ENCODE measurements at regions not wholly inside any gene's neighbourhood (a gene's known extent, or its start where the extent isn't known, plus 50 kb on each side); places are given as distances from the start of the nearest gene placed in this dataset.
"Not testable (repeated sequence)": the region's sequence is repeated elsewhere in the genome, so short reads cannot be mapped to it uniquely, and the experiment has no call there.

DNA sequence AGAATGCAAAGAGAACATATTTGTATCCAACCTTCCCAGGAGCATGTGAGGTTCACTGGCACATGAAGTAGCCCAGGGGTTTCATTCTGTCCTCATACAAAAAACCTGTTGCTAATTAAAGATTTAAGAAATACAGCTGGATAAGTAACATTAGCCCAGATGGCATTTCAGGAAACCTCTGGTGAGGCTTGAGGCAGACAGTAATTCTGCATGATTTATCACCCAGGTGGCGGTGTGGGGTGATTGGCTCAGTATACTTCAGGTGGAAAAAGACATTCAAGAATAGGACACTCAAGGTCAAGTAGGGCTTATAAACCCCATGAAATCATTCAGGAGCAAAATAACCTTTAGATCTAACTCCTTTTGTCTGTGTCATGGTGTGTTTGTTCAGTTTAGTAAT, 237.4 kb downstream of the RNF144A start:
- no peak for DNase-seq

DNA sequence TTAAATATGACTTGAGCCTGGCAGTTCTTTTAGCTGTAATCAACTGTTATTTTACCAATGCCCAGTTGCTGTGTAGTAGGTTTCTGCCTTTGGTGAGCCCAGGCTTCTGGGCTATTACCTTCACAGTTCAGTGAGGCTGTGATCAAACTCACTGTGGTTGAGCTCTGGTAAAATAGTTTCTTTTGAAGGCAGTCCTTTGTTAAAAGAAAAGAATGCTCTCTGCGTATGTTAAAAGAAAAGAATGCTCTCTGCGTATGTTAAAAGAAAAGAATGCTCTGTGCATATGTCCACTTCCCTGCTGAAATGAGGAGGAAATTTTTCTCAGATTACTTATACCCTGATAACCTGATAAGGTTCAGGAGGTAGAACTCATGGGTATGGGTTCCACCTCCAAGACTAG, 244.3 kb downstream of the RNF144A start:
- no peak for DNase-seq

DNA sequence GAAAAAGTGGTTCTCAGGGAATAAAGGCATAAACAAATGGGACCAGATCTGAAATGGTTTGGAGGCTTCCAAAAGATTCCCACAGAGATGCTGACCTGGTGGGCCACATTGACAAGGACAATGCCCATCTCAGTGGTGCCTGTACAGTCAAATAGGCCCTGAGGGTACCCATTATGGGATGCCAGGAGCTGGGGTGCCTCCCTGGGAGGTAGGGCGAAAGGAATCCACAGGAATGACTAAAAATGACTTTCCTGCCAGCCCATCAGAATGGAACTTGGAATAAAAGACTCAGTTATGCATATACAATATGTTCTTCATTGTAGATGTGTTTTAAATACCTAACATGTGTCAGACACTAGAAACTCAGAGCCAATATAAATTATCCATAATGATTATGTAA, 248.5 kb downstream of the RNF144A start:
- DNase-seq = no peak

DNA sequence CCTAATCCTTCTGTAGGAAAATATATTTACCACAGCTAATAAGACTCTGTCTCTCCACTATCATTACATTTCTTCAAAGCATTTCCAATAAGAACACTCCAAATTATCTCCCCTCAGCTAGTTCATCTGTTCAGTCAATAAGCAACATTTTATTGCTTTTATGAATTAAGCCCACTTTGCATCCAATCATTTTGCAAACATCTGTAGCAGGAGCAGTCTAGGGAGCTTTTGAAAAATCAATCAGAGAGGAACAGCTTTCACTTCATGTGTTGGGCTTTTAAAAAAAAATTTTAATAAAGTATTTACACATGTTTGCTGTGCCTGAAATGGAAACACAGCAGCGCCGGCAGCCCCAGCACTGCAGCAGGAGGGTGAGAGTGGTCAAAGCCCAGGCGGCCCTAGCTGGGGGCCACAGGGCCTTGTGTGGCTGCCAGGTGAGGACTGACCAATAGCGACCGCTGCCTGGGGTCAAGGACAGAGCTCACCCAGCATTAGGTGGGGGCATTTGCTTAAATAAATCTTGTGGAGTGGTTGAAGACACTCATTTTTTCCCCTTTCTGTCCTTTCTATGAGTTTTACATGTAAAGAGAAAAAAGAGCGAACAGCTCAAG, 250.7 kb downstream of the RNF144A start:
- DNase-seq = no peak

DNA sequence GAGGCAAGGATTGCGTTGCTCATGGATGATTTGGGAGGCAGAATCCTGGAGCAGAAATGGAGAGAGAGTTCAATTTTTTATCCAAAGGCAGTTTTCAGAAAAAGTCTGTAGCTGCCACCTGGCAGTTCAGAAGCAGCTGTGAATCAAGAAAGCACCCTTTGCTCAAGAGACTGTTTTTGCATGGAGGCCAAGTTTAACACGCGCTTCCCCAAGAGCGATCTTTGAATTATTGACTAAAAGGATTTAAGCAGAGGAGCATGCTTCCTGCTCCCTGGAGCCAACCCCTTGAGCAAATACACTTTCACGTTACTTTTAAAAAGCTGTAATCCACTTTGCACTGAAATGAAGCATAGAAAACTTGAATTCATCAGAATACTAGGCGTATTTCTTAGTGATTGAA, 252.4 kb downstream of the RNF144A start:
- DNase-seq = no peak

DNA sequence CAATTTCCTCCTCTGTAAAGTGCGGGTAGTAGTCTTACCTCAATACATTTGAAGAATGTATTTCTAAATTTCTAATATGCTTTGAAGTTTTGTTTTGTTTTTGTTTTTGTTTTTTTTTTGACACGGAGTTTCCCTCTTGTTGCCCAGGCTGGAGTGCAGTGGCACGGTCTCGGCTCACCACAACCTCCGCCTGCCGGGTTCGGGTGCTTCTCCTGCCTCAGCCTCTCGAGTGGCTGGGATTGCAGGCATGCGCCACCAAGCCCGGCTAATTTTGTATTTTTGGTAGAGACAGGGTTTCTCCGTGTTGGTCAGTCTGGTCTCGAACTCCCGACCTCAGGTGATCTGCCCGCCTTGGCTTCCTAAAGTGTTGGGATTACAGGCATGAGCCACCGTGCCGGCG, 261.8 kb downstream of the RNF144A start:
- DNase-seq = not testable (repeated sequence)

DNA sequence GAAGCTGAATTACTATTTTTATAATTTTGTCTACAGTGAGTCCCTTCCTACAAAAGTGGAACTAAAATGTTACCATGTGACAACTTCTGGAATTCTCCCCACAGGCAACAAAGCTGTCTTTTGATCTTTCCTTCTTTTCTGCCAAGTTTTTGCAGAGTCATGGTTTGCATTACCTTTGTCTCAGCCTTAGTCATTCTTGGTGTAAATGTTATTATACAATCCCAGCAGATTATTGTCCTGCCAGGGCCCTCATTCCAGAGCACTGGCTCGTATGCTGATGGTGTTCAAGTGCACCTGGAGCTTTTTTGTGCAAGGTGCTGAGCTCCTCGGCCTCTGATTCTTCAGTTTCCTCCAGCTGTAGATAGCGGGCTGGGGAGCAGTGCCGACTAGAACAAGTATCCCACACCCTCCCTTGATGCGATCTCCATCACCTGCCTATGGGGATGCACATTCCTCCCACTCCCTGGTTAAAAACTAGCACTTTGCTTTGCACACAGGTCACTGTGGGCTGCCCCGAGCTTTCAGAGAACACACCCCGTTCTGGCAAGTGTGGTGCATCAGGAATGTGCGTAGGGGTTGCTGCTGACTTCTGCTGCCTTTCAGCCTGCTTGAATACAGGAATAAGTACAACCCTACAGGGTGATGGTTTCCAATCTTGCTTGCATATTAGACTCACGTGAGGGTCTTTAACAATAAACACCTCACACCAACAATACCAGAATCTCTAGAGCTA, 263.6 kb downstream of the RNF144A start:
- no peak for DNase-seq

DNA sequence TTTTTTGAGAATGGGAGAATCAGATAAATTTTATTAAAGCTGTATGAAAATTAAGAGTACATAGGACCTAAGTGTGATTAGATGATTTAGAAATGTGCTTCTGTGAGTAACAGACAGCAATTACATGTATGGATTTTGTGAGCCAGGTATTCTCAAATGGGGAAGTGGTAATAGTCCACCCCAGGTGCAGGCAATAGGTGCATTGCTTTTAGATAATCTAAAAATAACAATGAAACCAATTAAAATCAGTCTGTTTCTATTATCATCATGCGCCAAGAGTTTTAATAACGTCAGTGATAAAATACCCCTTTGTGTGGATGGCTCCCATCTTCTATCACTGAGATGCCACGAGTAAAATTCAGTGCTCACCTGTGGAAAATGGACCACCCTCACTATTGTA, 265.3 kb downstream of the RNF144A start:
- no peak for DNase-seq

DNA sequence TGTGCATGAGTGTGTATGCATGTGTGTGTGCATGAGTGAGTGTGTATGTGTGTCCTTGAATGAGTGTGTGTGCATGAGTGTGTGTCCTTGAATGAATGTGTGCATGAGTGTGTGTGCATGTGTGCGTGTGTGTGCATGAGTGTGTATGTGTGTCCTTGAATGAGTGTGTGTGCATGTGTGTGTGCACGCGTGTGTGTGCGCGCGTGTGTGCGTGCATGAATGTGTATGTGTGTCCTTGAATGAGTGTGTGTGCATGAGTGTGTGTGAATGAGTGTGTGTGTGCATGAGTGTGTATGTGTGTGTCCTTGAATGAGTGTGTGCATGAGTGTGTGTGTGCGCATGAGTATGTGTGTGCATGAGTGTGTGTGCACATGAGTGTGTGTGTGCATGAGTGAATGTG, 271.9 kb downstream of the RNF144A start:
- no peak for DNase-seq

DNA sequence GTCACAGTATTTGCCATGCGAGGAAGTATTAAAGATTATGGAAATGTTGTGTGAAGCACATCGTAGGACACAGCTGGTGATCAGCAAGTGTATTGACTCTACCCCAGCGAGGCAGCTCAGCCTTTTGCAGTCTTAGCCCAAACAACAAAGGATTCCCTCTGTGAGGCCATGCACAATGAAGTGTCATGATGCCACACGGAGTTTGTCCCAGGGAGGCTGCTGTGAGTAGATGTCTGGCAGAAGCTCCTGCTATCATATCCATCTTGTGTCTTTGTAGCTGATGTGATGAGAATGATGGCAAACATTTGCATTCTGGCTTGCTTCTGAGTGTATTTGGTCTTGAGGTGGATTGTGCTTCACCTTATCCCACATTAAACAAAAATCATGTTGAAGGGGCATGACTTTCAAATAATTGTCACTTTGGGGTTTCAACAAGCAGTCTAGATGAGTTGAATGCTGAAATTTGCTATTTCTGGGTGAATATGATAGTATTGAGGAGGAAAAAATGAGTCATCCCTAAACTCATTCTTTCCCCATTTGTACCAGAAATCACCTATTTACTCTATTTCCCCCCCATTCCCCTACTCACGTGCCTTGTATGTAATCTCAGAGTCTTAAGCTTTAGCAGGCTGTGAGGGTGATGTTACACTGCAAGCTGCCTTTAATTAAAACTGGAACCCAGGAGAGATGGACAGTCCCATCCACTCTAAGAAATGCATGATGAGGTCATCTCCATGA, 273.5 kb downstream of the RNF144A start:
- no peak for DNase-seq

DNA sequence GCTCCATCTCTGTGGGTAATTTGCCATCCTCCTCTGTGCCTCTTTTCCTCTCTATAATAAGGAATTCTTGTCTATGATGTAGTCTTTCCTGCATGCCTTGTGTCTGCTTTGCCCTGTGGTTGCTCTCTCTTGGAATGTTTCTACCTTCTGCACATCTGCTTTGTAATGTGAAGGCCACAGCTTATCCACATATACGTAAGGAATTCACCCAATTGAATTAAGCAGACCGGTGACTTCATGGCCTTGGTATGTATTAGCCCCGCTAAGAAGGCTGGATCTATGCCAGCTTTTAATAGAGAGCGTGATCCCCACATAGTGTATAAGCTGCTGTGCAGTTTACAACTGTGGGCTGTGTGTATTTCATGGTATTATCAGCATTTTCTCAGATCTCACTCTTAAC, 274.7 kb downstream of the RNF144A start:
- no peak for DNase-seq

DNA sequence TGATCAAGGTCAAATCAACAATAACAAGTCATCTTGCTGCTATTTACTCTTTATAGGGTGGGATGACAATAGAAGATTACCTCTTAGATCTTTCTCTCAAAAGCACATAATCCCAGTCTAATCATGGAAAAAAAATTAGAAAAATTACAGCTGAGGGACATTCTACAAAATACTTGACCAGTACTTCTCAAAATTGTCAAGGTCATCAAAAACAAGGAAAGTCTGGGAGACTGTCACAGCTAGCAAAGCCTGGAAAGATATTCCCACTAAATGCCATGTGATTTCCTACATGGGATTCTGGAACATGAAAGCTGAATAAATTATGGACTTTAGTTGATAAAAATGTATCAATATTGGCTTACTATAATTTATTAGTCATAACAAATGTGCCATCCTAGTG, 276.2 kb downstream of the RNF144A start:
- DNase-seq = no peak

DNA sequence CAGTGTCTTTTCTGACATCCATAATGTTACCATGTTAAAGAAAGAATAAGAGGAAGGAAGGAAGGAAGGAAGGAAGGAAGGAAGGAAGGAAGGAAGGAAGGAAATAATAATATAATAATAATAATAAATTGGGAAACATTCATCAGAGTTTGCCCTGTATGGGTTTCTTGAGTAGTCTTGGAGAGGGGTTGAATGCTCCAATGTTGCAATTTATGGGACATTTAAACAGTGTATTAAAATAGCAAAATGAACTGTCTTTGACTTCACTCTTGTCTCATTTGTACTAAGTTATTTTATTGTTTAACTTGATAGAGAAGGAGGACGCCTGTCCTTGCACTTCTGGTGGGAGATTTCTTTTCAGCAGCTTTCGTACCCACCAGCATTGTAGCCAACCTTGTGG, 277.7 kb downstream of the RNF144A start:
- DNase-seq = no peak

DNA sequence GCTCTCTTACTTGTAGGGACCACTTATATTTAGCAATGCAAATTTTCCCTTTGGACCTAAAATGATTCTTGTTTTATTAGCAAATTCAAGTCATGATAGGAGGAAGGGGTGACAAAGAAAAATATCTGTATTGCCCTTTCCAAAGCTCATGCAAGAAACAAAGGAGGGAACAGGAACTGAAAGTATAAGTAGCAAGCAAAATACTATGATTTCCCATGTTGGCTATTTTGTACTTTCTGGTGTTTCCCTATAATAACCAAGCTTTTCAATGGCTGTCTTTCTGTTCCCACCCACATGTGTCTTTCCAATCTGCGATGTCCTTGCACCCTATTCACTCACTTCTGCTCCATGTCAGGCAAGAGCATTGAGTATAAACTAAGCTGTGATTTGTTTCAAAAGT, 279.7 kb downstream of the RNF144A start:
- no peak for DNase-seq

DNA sequence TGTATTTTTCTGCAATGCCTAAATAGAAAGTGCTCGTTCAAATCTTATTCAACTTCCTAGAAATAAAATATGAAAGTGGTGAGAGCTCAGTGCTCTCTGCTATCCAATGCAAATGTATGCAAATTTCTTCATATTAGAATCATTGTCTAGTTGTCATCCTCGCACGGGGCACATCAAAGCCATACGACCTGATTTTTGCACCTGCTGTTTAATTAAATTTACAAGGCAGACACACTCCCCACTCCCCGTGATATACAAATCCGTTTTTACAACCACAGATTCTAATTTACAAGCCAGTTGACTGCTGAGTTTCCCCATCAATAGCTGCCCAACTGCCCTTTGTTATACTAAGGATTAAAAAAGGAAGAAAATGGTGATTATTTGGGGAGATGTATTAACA, 284.6 kb downstream of the RNF144A start:
- no peak for DNase-seq

DNA sequence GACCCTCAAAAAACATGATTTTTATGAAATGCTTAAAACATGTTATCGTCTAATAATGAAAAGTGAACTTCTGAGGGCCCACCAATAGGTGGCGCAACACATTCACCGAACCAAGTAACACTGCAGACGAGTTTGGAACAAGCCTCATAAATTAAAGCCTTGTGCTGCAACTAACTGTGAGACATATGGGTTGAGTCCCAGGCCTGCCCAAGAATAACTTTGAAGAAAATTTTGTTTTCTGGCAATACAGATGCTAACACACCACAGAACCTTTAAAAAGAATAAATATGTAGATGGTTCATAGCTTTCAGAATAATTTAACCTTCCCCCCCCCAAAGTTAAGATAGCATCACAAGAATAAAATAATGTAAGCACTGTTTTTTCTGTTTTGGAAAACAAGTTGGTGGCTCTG, 285.9 kb downstream of the RNF144A start:
- peak; percentile 80 for DNase-seq

DNA sequence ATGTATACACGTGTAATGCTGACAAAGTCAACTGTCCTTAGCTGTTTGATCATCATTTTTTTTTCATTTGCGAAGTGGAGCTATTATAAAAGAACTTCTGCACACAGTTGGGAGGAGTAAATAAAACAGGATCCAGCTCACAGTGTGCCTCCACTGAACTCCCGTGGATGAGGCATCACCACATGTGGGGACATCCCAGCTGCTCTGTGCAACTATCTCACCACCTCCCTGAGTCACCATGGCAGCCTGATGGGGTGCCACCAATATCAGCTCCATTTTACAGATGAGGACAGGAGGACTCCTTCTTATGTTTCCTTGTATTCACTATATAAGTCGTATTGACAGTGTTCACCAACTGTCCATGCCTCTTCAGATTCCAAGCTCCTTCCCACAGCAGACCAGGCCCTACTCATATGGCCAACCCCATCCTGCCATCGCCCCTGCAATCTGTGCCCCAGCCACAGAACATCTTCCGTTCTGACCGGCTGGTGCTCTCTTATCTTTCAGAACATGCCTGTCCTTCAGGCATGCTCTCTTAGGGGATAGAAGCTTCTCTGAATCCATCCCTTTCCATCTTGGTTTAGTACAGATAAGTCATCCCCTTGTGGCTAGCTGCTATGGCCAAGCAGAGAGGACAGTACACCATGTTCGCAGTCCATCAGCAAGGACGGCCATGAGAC, 288.1 kb downstream of the RNF144A start:
- DNase-seq = peak; percentile 8

DNA sequence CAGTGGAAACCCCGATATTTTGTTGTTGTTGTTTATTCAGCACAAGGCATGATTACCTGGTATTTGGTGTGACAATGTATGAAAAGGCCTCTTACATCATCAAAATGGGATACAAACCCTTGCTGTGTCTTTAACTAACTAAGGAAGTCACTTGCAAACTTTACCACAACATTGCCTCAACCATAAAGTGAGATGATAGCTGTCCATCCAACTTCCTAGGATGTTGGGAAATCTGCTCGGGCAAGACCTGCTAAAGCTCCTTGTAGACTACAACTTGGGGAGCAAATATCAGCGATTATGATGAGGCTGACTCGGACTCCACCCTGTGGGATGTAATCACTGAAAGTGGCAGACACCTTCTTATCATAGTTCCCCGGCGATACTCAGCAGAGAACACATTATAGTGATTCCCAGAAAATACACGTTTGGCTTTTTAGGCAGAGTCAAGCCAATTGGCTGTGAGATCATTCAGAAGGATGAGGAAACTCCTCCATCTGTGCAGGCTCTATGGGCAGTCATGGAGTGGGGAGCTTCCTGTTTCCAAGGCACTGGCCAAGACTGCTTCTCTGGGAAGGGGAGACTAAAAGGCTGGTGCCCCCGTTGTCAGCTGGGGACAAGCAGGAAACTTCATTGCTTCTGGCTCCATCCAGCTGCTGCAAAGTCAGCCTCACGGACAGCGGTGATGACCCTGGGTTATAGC, 289.0 kb downstream of the RNF144A start:
- DNase-seq = no peak

DNA sequence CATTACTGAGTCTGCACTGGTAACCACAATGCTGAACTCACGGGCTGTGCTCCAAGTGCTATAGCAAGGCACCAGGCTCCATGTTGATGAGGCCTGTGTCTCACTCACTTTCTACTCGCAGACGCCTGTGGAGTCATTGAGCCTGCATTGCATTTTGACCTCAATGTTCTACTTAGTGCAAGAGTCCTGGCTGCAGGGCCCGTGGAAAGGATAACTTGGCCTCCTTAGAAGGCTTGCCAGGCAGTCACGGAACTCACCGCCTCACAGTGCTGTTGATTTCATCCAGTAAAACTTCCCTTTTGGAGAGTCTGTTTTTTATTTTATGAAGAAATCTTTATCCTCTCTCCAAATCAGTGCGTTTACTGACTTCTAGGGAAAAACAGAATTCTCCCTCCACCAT, 290.4 kb downstream of the RNF144A start:
- DNase-seq = no peak

DNA sequence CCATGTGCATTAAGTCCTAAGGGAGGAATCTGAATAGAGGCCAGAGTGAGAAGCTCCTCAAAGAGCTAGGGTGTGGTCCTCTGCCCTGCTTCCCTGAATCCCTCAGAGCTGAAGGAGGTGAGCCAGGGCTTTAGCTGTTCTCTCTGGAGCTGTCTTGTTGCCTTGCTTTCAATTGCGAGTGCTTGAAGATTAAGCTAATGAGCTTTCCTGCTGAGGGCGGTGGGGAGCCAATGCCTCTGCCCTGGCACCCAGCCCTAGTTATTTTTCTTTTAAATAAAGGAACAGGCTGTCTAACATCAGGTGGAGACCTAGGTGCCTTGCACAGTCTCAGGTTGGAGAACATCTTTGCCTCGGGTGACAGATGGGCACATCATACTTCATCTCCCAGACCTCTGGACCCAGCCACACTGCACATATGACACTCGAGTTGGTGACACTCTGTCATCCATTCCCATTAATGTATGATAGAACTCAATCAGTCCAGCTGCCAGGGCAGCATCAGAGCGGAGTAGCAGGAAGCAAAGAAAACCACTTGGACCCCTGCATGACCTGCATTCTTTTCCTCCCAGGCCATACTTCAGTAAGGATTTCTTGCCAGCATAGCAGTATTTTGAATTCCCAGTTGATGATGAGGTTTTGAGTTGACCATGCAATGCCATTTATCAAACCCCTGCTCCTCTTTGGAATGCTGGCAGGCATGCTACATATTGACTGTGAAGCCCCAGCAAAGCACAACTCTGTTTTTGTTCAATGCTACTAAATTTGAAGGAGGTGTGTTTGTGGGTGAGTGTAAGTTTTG, 292.7 kb downstream of the RNF144A start:
- DNase-seq = no peak

DNA sequence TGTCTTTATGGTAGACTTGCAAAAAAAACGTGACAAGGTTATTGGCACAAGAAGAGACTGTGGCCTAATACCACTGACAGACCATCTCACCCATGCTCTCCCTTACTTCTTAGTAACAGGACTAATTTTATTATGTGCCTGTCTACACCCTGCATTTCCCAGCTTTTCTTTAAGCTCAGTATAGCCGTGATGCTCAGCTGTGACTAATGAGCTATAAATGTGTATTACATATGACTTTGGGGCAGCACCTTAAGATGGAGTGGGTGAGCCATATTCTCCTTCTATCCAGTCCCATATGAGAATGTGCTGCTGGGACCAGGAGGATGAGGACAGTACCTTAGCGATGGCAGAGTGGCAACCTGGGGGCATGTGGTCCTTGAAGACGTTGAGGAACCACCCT, 293.5 kb downstream of the RNF144A start:
- DNase-seq = no peak

DNA sequence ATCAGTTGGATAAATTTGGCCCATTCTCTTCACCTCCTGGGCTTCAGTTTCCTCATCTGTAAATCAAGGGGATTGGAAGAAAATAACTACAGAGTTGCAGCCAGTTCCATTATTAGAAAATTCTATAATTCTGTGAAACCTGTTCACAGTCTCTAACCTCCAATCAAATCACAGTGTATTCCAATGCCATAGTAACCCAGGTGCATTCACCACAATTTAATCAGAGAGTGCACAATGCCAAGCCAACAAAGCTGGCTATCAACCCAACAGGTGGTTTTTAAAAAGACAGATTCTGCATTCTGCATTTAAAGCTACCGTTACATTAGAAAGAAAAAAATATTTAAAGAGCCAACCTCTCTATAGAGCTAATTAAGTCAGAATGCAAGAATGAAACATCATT, 308.6 kb downstream of the RNF144A start:
- DNase-seq = peak; percentile 57
